Endometrium (tissue), 2 donors: ENCODE measurements at regions not wholly inside any gene's neighbourhood (a gene's known extent, or its start where the extent isn't known, plus 50 kb on each side); places are given as distances from the start of the nearest gene placed in this dataset.

ENCODE experiments used
- FAIRE-seq: peaks from 2 replicates; lab custom pipeline; 2012; peaks lifted over from hg19 to GRCh38; lab: Jason Lieb, UNC
- donor health status: control.
- donor health status: control.

DNA sequence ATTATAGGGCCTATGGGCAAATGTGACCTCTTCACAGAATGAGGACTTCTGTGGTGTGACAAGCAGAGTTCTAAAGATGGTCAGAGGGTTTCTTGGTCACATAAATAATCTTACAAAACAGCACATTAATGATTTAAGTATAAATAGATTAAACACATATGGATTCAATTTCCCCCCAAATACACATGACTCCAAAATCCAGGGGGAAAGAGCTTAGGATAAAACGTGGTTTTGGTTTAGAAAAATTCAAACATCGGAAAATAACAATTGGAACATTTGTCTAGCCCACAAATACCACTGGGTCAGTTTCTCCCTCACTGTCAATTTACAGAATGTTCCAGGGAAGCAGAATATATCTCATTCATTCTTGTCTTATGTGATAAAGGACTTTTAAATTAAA lies 283.1 kb downstream of the COG6 start:
- FAIRE-seq, result peak; percentile 62

DNA sequence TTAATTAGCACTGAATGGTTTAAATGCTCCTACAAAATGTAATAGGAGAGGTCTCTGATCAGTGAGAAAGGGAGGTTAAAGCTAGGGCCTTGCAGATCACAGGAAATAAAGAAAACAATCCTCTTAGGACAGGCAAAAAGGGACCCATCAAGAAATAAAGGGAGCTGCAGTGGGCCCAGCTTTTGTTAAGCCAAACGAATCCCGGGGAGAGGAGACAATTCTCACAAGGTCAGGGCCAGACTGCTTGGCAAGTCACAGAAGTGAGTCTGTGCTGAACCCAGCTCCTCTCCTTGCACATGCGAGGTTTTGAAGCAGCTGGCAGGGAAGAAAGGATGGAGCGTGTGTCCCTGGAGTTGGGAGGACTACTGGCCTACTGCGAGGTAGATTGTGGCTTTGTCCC lies 285.8 kb downstream of the COG6 start:
- no peak for FAIRE-seq

DNA sequence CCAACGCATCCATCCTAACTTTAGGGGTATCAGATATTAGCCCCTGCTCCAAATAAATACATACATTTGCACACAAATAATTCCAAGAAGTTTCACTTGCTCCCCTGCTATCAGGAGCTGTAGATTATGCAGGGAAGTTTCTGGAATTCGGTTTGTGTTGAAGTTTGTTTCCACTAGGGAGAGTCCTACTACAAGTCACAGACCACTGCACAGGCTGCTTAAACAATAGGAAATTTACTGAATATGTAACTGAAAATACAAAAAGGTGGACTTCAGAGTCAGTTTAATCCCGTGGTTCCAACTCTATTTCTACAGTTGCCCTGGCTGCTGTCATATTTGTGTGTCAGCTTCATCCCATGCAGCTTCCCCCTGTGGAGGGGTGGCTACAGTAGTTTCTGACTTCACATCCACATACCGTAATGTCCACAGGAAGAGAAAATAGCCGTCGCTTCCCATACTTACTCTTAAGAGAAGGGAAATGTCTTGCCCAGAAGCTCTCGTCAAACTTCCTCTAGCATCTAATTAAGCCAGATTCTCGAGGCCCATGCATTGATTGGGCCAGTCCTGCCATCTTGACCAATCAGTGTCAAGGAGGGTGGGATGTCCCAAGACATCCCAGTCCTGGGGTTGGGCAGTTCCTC lies 286.6 kb downstream of the COG6 start:
- FAIRE-seq, result no peak

- no peak for FAIRE-seq
Measured at GRCh38 chr13:39942552-39943273, 287.3 kb downstream of the COG6 start.

DNA sequence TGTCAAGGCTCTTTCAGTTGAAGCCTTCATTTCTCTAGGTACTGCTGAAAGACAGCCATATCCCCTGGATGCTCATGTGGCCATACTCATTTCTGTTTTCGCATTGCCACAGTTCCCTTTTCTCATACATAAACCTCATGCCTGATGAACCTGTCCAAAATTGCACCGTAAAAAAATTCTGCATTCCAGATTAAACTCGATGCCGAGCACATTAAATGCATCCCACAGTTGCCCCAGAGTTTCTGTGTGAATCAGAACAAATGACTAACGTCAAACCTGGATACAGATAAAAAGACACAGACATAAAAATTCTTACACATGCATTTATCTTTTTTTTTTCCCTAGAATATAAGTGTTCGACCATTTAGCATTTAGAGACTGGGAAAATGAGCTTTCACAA lies 288.2 kb downstream of the COG6 start:
- FAIRE-seq, result no peak

GRCh38 chr13:39945226-39945625 lies 289.8 kb downstream of the COG6 start:
- FAIRE-seq, result no peak

DNA sequence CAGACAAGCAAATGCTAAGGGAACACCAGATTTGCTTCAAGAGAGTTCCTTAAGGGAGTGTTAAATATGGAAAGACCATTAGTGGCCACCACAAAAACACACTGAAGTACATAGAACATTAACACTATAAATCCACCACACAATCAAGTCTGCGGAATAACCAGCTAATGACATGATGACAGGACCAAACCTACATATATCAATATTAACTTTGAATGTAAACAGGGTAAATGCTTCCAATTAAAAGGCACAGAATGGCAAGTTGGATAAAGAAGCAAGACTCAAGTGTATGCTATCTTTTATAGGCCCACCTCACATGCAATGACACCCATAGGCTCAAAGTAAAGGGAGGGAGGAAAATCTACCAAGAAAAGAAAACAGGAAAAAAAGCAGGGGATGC lies 291.3 kb downstream of the COG6 start:
- FAIRE-seq, result no peak

DNA sequence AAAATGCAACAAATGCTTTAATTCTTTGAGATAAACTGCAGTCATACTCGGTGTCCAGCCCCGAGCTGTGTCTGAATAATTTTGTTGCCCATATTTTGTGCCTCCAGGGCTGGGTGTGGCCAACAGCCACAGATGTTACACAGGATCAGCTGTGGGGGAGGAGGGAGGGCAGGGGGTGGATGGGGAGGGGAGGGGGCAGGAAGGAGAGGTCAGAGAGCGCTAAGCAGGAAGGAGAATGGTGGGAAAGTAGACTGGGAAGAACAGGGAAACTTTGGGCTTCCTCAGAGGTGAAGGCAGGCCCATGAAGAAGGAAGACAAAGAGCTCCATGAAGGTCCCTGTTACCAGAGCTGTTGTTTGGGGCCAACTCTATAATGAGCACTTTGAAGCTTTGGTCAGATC lies 295.8 kb downstream of the COG6 start:
- FAIRE-seq, result no peak

GRCh38 chr13:39952249-39953233 lies 297.1 kb downstream of the COG6 start:
- FAIRE-seq, result peak; percentile 98

- FAIRE-seq, result no peak
Measured at GRCh38 chr13:39954476-39954875, 299.0 kb downstream of the COG6 start.

DNA sequence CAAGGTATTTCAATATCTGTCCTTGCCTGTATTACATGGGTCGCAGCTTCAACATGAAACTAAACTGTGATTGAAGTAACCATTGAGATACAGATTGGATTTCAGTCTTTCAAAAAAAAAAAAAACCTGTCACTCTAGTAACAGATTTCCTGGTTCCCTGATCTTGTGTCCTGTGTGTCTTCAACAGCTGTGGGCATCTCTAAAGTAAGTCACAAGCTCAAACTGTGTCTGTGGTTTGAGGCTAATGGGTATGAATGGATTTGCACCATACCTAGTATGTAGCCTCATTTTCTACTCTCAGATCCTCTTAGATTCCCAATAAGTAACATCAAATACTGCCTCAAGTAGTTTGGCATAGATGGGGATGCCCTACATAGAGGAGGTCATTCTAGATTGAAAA lies 300.1 kb downstream of the COG6 start:
- no peak for FAIRE-seq

DNA sequence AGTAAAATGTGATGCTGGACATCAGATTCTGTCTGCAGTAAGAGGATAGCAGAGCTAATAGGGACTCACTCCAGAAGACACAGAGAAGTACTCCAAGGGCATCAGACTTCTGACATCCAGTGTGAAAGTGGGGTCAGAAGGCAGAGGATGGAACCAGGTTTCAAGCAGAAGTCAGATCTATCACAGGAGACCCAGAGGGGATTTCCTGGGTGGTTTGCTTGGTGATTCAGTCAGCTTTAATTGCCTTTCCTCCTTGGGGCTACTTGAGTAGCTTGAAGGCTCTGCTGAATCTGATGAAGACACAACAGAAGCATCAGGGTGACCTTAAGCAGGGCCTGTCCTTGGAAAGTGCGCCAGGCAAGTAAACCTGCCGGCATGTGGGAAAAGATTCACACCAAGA lies 300.6 kb downstream of the COG6 start:
- FAIRE-seq, result no peak

- FAIRE-seq, result no peak
Measured at GRCh38 chr13:39957868-39958677, 302.6 kb downstream of the COG6 start.

GRCh38 chr13:39959497-39960144 lies 304.2 kb downstream of the COG6 start:
- FAIRE-seq, result no peak

DNA sequence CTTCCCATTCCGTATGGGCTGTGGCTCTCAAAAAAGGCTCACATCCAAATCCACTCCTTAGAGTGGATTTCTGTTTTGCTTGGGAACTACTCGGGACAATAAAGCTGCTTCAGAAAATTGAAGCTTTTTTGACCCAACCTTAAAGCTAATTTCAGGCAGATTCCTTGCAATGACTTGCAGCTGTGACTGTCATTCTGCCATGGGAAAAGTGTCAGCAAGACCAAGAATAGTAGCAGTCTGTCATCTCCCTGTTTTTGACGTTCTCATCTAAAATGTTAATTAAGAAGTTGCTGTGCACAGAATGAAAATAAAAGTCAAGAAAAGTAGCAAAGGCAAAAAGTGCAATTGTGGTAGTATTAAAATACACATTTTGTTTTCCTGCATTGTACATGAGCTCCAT lies 304.7 kb downstream of the COG6 start:
- no peak for FAIRE-seq

GRCh38 chr13:39961036-39961435 lies 305.6 kb downstream of the COG6 start:
- FAIRE-seq, result no peak

DNA sequence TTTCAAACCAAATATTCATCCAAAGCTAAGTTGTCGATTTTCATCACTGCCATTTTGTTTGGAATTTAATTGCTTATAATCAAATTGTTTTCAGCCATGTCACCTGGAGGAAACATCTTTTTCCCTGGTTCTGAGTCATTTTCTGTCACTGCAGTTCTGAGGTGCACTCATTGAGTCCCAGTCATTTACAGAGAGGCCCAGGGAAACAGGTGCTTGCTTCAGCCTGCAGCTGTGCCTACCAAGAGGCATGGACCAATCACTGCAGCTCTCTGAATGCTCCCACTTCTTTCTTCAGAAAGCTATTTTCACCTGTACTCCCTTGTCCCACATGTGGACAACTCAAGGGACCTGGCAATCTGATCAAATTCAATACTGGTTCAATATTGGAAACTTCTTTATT lies 308.1 kb downstream of the COG6 start:
- no peak for FAIRE-seq

DNA sequence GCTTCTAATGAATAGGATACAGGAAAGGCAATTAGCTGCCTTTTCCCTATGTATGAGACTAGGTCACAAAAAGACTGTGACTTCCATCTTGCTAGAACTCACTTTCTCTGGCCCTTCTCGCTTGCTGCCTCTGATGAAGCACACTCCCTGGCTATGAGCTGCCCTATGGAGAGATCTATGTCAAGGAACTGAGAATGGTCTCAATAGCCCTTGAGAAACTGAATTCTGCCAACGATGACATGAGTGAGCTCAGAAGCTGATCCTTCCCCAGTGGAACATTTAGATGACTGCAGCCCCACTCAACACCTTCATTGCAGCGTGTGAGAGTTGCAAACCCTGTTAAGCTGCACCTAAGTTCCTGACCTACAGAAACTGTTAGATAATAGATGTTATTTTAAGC lies 309.8 kb downstream of the COG6 start:
- FAIRE-seq, result no peak

- no peak for FAIRE-seq
Measured at GRCh38 chr13:39967199-39967959, 311.9 kb downstream of the COG6 start.

GRCh38 chr13:39968646-39969475 lies 313.4 kb downstream of the COG6 start:
- FAIRE-seq, result no peak
